Activated CD4-positive, alpha-beta T cell treated with anti-CD3 and anti-CD28 coated beads, Interleukin-2, amount 10 ng/mL, durations not matched to agents 24 days and 14 days (primary cell): ENCODE measurements at regions not wholly inside any gene's neighbourhood (a gene's known extent, or its start where the extent isn't known, plus 50 kb on each side); places are given as distances from the start of the nearest gene placed in this dataset.
"Not testable (repeated sequence)": the region's sequence is repeated elsewhere in the genome, so short reads cannot be mapped to it uniquely, and the experiment has no call there.

Experiments used
- DNase-seq: peaks from one replicate; pipeline ENCODE4 v3.0.0; 2022
- H3K27ac Mint-ChIP-seq: one replicate; pipeline ENCODE4 v1.8.0; 2022; ENCODE audit warnings: mild to moderate bottlenecking, mixed read lengths
- H3K27me3 Mint-ChIP-seq: one replicate; pipeline ENCODE4 v1.8.0; 2022; ENCODE audit warnings: mixed read lengths
- H3K36me3 Mint-ChIP-seq: one replicate; pipeline ENCODE4 v1.8.0; 2022; ENCODE audit warnings: low read depth, mild to moderate bottlenecking, mixed read lengths
- H3K4me1 Mint-ChIP-seq: one replicate; pipeline ENCODE4 v1.8.0; 2021; ENCODE audit warnings: mixed read lengths
- H3K4me3 Mint-ChIP-seq: one replicate; pipeline ENCODE4 v1.8.0; 2022; ENCODE audit warnings: mild to moderate bottlenecking, moderate library complexity, mixed read lengths
- H3K9me3 Mint-ChIP-seq: one replicate; pipeline ENCODE4 v1.8.0; 2021; ENCODE audit warnings: mixed read lengths
- intact Hi-C: fragments of 100-400 bp; cut with micrococcal nuclease; formaldehyde crosslinking; loops from one replicate; pipeline ENCODE4 v1.15.1; 2023

DNA sequence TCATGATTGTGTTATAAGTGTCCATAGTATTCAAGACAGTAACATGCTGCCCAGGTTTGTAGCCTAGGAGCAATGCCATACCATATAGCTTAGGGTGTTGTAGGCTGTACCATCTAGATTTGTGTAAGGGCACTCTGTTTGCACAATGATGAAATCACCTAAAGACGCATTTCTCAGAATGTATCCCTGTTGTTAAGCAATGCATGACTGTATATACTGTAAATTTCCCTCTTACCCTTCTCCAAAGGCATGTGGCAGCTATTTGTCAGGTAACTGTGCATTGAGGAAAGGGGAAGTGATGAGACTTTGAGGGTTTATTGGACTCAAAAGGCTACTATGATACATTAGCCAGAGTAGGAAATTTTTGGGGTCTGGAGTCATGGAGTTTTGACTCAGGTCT lies 180.8 kb downstream of the VAPA start:
- Mint-ChIP-seq H3K4me1 (peaks cover 3% of the 10 kb centered on the region), H3K27ac (no peak overlapping the region), H3K36me3 (no peaks in the 10 kb centered on the region), H3K27me3 (peaks cover 4% of the 10 kb centered on the region), H3K9me3 (no peaks in the 10 kb centered on the region), H3K4me3 (no peak overlapping the region)
- DNase-seq, result no peak
- intact Hi-C loops, result no loop called here

DNA sequence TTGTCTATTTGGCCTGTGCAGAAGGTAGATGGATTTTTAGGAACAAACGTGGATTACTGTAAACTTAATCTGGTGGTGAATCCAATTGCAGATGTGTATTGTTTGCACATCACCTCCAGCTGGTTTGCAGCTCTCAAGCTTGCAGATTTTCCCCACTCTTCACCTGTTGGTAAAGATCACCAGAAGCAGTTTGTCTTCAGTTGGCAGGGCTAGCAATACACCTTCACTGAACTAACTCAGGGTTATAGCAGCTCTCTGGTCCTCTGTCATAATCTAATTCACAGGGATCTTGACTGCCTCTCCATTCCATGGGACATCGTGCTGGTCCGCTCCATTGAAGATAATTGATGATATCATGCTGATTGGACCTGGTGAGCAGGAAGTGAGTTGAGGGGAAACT lies 181.5 kb downstream of the VAPA start:
- no peaks in the 10 kb centered on the region for H3K36me3 Mint-ChIP-seq
- no peak for DNase-seq
- no peak overlapping the region for H3K27ac Mint-ChIP-seq
- no peaks in the 10 kb centered on the region for H3K9me3 Mint-ChIP-seq
- no peaks in the 10 kb centered on the region for H3K4me1 Mint-ChIP-seq
- intact Hi-C loops, result no loop called here
- no peak overlapping the region for H3K4me3 Mint-ChIP-seq
- H3K27me3 Mint-ChIP-seq, result peaks cover 4% of the 10 kb centered on the region

DNA sequence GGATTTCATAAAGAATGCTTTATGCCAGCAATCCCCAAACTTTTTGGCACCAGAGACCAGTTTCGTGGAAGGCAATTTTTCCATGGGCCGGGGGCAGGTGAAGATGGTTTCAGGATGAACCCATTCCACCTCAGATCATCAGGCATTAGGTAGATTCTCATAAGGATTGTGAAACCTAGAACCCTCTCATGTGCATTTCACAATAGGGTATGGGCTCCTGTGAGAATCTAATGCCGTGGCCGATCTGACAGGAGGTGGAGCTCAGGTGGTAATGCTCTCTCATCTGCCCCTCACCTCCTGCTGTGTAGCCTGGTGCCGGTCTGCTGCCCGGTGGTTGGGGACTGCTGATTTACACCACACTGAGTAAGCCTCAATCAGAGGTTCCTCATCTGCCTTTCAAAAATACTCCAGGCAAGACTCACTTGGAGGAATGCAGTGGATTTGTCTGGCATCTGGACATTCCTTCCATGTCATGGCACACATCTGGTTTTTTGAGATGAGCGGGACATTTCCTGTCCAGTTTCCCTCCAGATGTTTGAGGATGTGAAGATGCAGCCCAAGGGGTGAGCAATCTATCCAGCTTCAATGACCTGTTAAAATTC lies 185.8 kb downstream of the VAPA start:
- intact Hi-C loops, result no loop called here
- Mint-ChIP-seq H3K4me3 (no peak overlapping the region), H3K36me3 (no peaks in the 10 kb centered on the region), H3K9me3 (no peaks in the 10 kb centered on the region), H3K27ac (no peak overlapping the region), H3K4me1 (no peaks in the 10 kb centered on the region), H3K27me3 (peaks cover 4% of the 10 kb centered on the region)
- no peak for DNase-seq

DNA sequence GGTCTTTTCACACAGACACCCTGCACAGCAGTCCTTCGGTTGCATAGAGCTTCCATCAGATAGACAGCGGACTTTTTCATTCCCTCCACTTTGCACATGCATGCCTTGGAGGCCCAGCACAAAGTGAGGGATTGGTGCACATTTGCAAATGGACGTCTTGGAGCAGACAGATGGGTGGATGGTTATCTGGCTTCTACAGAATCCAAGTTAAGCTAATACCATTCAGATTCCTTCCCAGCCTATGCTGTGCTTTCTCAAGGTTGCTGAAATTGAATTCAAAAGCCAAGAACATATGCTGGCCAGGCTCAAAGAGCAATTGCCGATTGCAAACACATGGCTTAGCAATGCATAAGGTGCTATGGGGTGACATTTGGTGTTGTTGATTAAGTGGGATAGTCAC lies 186.4 kb downstream of the VAPA start:
- Mint-ChIP-seq H3K9me3 (peaks cover 1% of the 10 kb centered on the region), H3K4me3 (no peak overlapping the region), H3K27ac (no peak overlapping the region), H3K36me3 (no peaks in the 10 kb centered on the region), H3K4me1 (no peaks in the 10 kb centered on the region), H3K27me3 (peaks cover 6% of the 10 kb centered on the region)
- intact Hi-C loops, result no loop called here
- DNase-seq, result no peak

DNA sequence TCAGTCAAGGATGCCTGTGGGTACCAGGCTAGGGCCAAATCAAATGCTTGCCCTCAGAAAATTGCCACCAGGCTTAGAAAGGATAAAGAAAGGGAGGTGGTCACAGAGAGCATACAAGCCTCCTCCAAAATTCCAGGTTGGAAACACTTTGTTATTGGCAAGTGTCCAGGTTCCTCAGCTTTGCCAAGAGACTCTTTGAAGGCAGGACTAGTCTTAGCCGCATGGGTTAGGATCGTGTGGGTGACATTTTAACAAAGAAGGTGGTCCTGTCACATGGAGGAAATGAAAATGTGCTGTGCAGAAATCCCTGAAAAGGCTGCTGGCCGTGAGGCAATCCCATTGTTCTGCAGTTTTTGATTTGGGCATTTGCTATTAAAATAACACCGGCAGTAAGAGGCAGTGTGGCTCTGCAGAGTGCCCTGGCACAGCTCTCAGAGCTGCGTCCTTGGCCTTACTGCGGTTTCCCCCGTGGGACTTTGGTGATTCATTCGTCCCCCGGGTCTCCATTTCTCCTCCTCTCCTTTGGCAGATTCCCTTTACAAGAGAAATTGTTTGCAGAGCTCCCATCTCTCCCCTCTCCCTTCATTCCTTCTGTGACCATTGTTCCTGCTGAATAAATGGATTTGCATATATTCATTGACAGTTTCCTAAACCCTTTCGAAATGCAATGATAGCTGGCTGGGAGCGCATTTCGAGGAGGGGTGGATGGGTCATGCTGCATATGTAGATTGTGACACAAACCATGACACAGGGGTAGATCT lies 187.3 kb downstream of the VAPA start:
- Mint-ChIP-seq H3K4me3 (no peak overlapping the region), H3K9me3 (peaks cover 4% of the 10 kb centered on the region), H3K4me1 (no peaks in the 10 kb centered on the region), H3K36me3 (no peaks in the 10 kb centered on the region), H3K27ac (no peak overlapping the region), H3K27me3 (peaks cover 8% of the 10 kb centered on the region)
- no peak for DNase-seq
- intact Hi-C loops, result no loop called here

DNA sequence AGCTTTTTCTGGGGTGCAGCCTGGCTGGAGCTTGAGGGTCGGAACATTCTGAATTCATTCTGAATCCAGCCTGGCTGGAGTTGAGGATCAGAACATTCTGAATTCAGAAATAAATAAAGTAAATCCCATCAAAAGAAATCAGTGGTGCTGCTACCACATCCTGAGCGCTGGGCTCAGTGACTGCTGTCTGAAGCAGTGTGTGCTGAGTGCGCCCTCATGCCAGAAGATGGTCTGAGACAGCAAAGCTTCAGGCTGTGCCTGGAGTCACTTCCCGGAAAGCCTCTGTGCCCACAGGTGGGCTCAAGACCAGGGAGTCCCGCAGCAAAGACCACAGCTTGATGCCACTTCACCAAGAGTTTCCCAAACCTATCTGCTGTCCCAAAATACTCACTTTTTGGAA lies 187.9 kb downstream of the VAPA start:
- no peak overlapping the region for H3K4me3 Mint-ChIP-seq
- no peak overlapping the region for H3K27ac Mint-ChIP-seq
- no peaks in the 10 kb centered on the region for H3K4me1 Mint-ChIP-seq
- no peaks in the 10 kb centered on the region for H3K36me3 Mint-ChIP-seq
- H3K27me3 Mint-ChIP-seq, result peaks cover 8% of the 10 kb centered on the region
- intact Hi-C loops, result no loop called here
- DNase-seq, result no peak
- peaks cover 4% of the 10 kb centered on the region for H3K9me3 Mint-ChIP-seq

DNA sequence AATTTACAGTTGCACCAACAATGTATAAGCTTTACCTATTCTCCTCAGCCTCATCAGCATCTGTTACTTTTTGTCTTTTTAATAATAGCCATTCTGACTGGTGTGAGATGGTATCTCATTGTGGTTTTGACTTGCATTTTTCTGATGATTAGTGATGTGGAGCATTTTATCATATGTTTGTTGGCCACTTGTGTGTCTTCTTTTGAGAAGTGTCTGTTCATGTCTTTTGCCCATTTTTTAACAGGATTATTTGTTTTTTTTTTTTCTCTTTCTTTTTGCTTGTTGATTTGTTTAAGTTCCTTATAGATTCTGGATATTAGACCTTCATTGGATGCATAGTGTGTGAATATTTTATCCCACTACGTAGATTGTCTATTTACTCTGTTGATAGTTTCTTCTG lies 191.3 kb downstream of the VAPA start:
- H3K36me3 Mint-ChIP-seq, H3K4me3 Mint-ChIP-seq, H3K27ac Mint-ChIP-seq, intact Hi-C loops, H3K4me1 Mint-ChIP-seq, DNase-seq: not testable (repeated sequence)
- H3K27me3 Mint-ChIP-seq, result peaks cover 13% of the 10 kb centered on the region
- peaks cover 12% of the 10 kb centered on the region for H3K9me3 Mint-ChIP-seq

DNA sequence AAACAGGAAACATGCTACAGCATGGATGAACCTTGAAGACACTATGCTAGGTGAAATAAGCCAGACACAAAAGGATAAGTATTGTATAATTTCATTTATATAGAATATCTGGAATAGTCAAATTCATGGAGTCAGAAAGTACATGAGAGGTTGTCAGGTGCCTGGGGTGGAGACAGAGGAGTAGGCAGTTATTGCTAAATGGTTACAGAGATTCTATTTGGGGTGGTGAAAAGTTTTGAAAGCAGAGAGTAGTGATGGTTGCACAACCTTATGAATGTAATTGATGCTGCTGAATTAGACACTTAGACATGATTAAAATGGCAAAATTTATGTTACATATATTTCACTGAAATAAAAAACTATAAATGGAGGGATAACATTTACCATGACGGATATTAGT lies 197.4 kb downstream of the VAPA start:
- Mint-ChIP-seq H3K4me1 (no peaks in the 10 kb centered on the region), H3K4me3 (no peak overlapping the region), H3K27me3 (peaks cover 13% of the 10 kb centered on the region), H3K27ac (no peak overlapping the region), H3K36me3 (no peaks in the 10 kb centered on the region), H3K9me3 (peaks cover 8% of the 10 kb centered on the region)
- no peak for DNase-seq
- intact Hi-C loops, result no loop called here

DNA sequence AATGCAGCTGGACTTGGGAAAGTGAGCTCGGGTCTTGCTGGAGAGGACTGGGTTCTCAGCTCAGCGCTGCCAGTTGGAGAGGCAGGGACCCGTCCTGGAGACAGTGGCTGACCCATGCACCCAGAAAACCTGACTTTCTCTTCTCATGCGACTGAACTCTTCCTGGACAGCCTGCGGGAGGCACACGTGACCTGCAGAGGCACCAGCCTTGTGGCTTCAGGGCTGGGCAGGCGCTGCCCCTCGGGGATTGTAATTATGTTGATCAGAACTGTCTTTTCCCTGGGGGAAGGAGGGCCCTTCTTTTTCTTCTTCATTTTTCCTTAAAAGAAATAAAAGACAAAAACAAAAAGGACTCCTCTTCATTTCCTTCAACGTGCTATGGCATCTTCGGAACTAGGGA lies 198.1 kb downstream of the VAPA start:
- intact Hi-C loops, result no loop called here
- no peak for DNase-seq
- no peaks in the 10 kb centered on the region for H3K4me1 Mint-ChIP-seq
- no peak overlapping the region for H3K27ac Mint-ChIP-seq
- peaks cover 13% of the 10 kb centered on the region for H3K27me3 Mint-ChIP-seq
- no peaks in the 10 kb centered on the region for H3K36me3 Mint-ChIP-seq
- peaks cover 8% of the 10 kb centered on the region for H3K9me3 Mint-ChIP-seq
- H3K4me3 Mint-ChIP-seq, result no peak overlapping the region

DNA sequence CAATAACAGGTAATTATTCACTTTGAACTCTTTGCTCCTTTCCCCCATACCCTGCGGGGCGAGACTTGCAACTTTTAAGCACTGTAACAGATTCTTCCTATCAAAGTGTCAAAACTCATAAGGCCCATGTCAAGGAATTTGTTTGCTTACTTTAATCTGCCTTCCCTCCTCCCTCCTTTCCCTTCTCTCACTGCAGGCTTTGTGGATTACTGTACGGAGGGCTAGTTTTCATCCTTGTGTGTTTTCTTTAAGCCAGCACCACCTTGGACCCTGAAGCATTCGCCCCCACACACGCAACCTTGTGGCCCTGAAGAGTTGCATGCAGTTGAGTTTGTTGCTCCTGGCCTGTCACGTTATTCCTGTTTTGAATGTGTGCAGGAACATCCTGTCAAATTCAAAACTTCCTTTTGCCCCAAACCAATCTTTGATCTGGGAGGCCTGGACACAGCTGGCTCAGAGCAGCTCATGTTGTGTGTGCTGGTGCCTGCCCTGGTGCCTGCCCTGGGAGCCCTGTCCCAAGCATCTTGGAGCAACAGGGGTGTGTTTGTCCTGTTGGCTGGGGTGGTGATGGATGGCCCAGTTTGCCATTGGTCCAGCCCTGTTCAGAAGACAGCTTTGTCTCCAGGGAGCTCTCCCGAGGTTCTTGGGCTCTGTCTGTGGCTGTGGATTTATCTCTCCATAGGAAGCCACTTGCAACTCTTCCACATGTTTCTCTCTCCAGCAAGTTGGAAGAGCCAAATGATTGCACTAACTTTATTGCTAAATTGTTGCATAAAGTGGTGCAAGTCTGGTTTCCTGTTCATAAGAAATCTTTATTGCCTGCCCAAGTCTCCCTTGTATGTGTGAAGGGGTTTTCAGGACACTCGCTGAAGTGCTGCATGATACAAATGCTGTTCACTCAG lies 199.6 kb downstream of the VAPA start:
- Mint-ChIP-seq H3K9me3 (peaks cover under 1% of the 10 kb centered on the region), H3K27me3 (peaks cover 8% of the 10 kb centered on the region), H3K27ac (no peak overlapping the region), H3K4me3 (no peak overlapping the region), H3K36me3 (no peaks in the 10 kb centered on the region), H3K4me1 (no peaks in the 10 kb centered on the region)
- intact Hi-C loops, result no loop called here
- DNase-seq, result no peak

DNA sequence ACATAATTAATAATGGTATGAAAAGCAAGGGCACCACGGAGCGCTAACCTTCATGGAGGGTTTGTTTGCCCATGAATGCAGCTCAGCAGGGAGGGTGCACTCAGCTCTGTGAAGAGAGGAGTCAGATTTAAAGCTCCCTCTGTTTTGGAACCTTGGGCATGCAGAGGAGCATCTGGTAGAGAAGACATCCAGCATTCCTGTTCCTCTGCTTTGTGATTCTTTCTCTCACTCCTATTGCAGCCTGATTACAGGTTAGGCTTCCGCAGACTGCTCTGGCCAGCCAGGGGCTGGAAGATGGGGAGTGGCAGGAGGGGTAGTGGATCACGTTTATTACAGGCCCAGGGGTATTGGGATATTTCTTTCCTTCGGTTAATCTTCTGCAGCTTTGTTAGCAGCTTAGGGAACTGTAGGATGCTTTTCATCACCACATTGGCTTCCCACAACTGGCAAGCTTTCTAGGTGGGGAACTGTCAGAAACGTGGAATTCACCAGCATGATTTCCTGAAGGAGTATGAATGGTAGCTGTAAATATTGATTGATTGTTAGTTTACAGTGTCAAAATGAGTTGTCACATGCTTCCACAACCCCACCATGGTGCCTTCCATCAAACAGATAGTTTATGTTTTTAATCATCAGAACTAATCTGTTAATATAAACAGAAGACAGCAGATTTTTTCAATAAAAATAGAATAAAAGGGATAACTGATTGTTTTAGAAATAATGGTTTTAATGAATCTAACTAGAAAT lies 201.1 kb downstream of the VAPA start:
- H3K4me1 Mint-ChIP-seq, result no peaks in the 10 kb centered on the region
- intact Hi-C loops, result no loop called here

DNA sequence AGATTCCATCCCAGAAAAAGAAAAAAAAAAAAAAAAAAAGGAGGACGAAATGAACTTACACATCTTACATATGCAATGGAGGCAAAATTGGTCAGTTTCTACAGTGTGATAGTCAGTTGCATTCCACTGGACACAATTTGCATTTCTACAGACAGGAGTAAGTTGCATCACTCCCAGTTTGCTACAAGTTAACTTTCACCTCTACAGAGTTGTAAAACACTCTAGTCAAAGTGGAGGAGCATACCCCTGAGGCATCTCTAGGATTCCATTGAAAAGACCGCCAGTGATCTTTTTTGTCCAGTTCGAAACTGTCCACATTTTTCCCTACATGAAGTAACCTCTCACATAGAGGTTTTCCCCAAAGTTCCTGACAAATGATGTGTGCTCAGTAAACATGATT lies 202.8 kb downstream of the VAPA start:
- H3K36me3 Mint-ChIP-seq, result no peaks in the 10 kb centered on the region
- peaks cover 10% of the 10 kb centered on the region for H3K27me3 Mint-ChIP-seq
- no peak overlapping the region for H3K27ac Mint-ChIP-seq
- no peak overlapping the region for H3K4me3 Mint-ChIP-seq
- peaks cover 3% of the 10 kb centered on the region for H3K9me3 Mint-ChIP-seq
- no peaks in the 10 kb centered on the region for H3K4me1 Mint-ChIP-seq
- intact Hi-C loops, result no loop called here
- DNase-seq, result no peak

More for the DNA sequence above, 201.1 kb downstream of the VAPA start:
- DNase-seq, result no peak
- Mint-ChIP-seq H3K36me3 (no peaks in the 10 kb centered on the region), H3K9me3 (peaks cover 3% of the 10 kb centered on the region), H3K27ac (no peak overlapping the region), H3K27me3 (peaks cover 10% of the 10 kb centered on the region), H3K4me3 (no peak overlapping the region)

DNA sequence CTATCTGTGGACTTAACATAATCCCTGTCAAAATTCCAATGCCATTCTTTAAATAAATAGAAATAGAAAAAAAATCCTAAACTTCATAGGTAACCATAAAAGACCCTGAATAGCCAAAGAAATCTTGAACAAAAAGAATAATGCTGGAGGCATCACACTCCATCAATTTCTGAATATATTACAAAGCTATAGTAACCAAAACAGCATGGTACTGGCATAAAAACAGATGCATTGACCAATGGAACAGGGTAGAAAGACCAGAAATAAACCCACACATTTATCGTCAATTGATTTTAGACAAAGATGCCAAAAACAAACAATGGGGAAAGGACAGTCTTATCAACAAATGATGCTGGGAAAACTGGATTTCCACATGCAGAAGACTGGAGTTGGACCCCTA lies 205.7 kb downstream of the VAPA start:
- Mint-ChIP-seq H3K36me3 (no peaks in the 10 kb centered on the region), H3K27ac (no peak overlapping the region), H3K27me3 (peaks cover 8% of the 10 kb centered on the region), H3K4me1 (peaks cover 7% of the 10 kb centered on the region), H3K4me3 (no peak overlapping the region), H3K9me3 (peaks cover 3% of the 10 kb centered on the region)
- intact Hi-C loops, result no loop called here
- no peak for DNase-seq
